Gastrocnemius medialis (tissue), 4 donors: ENCODE measurements at regions not wholly inside any gene's neighbourhood (a gene's known extent, or its start where the extent isn't known, plus 50 kb on each side); places are given as distances from the start of the nearest gene placed in this dataset.

Experiments used
- POLR2A ChIP-seq, 2 donors: fragments of 450-650 bp; IDR thresholded peaks; one replicate each; pipeline ENCODE4 v1.6.1; 2017; ENCODE audit warnings: antibody characterized with exemption in 2 of 2, mild to moderate bottlenecking in 2 of 2, moderate library complexity in 2 of 2
- TF ChIP-seq, protein P1 (sequence below), 5 experiments: fragments of 450-650 bp in 3 of 5; fragments of 200-600 bp in 2 of 5; sonication (generic) in 2 of 5; IDR thresholded peaks in 4 of 5; conservative IDR thresholded peaks in 1 of 5; 1 replicate in 4 of 5; 2 replicates in 1 of 5; pipeline ENCODE4 v1.5.1; 2016 to 2019; ENCODE audit warnings: antibody characterized with exemption in 5 of 5, mild to moderate bottlenecking in 3 of 5, moderate library complexity in 3 of 5

DNA sequence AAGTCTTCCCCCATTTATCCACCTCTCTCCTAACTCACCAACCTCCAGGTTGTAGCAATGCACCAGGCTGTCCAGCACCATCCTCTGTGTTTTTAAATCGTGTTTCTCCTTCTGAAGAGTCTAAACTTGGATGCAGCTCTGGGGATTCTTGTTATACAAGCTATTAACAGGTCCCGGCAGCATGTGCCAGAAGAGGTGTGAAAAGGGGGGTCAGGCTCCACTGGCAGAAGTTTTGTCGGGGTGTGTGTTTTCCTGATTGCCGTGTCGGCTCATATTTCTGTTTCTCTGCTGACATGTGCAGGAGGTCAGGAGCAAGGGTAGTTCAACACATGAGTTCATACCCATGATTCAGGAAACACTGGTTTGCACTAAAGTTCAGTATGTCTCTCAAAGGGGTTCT is 658.6 kb upstream of the CAMK1G start:
- TF ChIP-seq, protein P1, sequence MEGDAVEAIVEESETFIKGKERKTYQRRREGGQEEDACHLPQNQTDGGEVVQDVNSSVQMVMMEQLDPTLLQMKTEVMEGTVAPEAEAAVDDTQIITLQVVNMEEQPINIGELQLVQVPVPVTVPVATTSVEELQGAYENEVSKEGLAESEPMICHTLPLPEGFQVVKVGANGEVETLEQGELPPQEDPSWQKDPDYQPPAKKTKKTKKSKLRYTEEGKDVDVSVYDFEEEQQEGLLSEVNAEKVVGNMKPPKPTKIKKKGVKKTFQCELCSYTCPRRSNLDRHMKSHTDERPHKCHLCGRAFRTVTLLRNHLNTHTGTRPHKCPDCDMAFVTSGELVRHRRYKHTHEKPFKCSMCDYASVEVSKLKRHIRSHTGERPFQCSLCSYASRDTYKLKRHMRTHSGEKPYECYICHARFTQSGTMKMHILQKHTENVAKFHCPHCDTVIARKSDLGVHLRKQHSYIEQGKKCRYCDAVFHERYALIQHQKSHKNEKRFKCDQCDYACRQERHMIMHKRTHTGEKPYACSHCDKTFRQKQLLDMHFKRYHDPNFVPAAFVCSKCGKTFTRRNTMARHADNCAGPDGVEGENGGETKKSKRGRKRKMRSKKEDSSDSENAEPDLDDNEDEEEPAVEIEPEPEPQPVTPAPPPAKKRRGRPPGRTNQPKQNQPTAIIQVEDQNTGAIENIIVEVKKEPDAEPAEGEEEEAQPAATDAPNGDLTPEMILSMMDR (IDR thresholded peaks at IDR 0.05 in 4 of 5, conservative IDR thresholded peaks at IDR 0.05 in 1 of 5) = no peak
- TF ChIP-seq POLR2A (IDR thresholded peaks at IDR 0.05) = no peak
